ENCODE measurements at regions not wholly inside any gene's neighbourhood (a gene's known extent, or its start where the extent isn't known, plus 50 kb on each side); places are given as distances from the start of the nearest gene placed in this dataset.

DNA sequence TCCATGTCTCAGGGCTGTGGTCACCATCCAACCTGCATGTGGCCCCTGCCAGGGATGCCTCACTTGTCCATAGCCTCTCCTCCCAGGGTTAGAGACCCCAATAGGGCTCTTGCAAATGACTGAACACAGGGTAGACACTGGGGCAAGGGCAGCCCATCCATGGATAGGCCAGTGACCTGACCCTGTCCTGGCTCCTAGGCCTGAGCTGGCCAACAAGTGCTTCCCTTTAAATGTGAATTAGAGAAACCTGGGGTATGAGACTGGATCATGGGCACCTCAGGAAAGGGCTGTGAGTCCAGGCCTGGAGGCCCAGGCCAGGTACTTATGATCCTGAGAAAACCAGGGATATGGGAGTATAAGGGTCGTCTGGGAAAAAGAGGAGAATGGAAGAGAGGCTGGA, 64.5 kb downstream of the COPS8 start:
- Mint-ChIP-seq H3K36me3 (peaks cover 5% of the 10 kb centered on the region), H3K4me3 (no peak overlapping the region), H3K9me3 (peaks cover 6 to 25% (median 18%) of the 10 kb centered on the region in 3 donors), H3K27me3 (no peaks in the 10 kb centered on the region), H3K4me1 (no peaks in the 10 kb centered on the region), H3K27ac (no peak overlapping the region)

DNA sequence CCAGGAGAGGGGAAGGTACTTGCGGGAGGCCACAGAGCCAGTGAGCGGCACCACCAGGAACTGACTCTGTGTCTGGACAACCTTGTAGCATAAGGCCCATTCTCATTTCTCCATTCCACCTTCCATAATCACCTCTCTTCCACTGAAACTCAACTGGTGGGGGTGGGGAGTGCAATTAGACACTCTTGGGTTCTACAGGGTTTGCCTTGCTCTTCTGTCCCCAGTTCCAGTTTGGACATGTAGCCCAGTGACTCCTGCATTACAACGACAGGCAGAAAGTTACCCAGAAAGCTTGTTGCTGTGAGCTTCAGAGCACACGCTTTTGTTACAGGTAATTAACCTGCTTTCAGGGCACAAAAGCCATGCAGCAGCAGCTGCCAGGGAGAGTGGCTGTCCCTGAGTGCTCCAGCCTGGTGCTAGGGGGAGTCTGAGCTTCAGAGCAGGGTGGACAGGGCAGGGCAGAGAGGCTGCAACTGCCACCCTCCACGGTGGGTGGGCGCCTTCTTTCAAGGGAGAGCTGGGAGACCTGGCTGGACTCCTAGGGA, 65.2 kb downstream of the COPS8 start:
- H3K27ac Mint-ChIP-seq: peak overlapping the region in 1 of 3 donors; percentile 71
- peaks cover 5% of the 10 kb centered on the region for H3K36me3 Mint-ChIP-seq
- peaks cover 4 to 23% (median 17%) of the 10 kb centered on the region in 3 donors for H3K9me3 Mint-ChIP-seq
- no peak overlapping the region for H3K4me3 Mint-ChIP-seq
- no peaks in the 10 kb centered on the region for H3K27me3 Mint-ChIP-seq
- H3K4me1 Mint-ChIP-seq: no peaks in the 10 kb centered on the region

DNA sequence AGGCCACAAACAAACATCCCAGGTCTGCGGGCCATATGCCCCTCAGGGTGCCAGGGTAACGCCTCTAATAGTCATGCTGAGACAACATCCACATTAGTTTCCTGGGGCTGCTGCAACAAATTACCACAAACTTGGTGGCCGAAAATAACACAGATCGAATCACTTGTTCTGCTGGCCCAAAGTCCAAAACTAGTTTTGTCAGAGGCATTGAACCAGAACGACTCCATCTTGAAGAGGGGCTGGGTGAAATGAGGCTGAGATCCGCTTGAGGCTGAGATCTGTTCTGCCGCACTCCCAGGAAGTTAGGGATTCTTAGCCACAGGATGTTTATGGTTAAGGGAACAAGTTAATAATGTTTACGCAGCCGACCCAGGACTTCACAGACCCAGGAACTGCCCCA, 66.7 kb downstream of the COPS8 start:
- H3K27ac Mint-ChIP-seq: no peak overlapping the region

DNA sequence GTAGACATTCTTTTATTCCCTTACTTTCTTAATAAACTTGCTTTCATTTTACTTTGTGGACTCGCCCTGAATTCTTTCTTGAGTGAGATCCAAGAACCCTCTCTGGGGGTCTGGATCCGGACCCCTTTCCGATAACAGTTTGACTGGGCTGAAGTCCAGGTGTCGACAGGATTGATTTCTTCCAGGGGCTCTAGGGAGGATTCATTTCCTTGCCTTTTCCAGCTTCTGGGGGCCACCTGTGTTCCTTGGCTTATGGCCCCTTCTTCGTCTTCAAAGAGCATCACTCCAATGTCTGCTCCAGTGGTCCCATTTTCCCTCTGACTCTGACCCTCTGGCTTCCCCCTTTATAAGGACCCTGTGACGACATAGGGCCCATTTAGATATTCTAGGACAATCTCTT, 67.5 kb downstream of the COPS8 start:
- peaks cover 2% of the 10 kb centered on the region for H3K36me3 Mint-ChIP-seq
- H3K27ac Mint-ChIP-seq: no peak overlapping the region
- H3K4me3 Mint-ChIP-seq: no peak overlapping the region
- no peaks in the 10 kb centered on the region for H3K4me1 Mint-ChIP-seq
- H3K27me3 Mint-ChIP-seq: peaks cover 4% of the 10 kb centered on the region
- H3K9me3 Mint-ChIP-seq: peaks cover 0 to 5% (median 4%) of the 10 kb centered on the region in 3 donors

More for the DNA sequence above, 66.7 kb downstream of the COPS8 start:
- Mint-ChIP-seq H3K36me3 (peaks cover 2% of the 10 kb centered on the region), H3K27me3 (peaks cover 4% of the 10 kb centered on the region), H3K9me3 (peaks cover 0 to 11% (median 6%) of the 10 kb centered on the region in 3 donors), H3K4me3 (no peak overlapping the region), H3K4me1 (no peaks in the 10 kb centered on the region)

DNA sequence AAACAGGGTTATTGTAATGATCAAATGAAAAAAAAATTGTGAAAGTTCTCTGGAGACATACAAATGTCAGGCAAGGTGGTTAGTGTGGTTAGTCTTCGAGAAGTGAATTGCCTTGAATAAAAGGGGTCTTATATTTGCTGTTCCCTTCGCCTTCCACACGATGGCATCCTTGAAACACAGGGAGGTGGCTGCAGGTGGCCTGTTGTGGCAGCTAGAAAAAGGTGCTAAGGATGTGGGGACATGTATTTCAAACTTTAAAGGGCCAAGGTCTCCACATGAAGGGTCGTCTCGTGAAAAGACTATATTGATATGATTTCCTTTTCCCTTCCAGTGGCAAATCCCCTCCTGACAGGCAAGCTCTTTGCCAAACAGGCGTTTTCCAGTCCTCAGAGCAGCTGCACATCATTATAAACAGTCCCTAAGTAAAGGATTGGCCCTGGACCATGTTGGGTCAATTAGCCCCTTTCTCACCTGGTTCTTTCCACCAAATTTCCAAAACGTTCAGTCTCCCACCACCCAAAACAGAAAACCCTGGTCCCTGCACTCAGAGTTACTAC, 68.5 kb downstream of the COPS8 start:
- Mint-ChIP-seq H3K27ac (no peak overlapping the region), H3K27me3 (peaks cover 4% of the 10 kb centered on the region), H3K9me3 (peaks cover 0 to 3% (median 0%) of the 10 kb centered on the region in 3 donors), H3K36me3 (peaks cover 2% of the 10 kb centered on the region), H3K4me3 (no peak overlapping the region), H3K4me1 (no peaks in the 10 kb centered on the region)

DNA sequence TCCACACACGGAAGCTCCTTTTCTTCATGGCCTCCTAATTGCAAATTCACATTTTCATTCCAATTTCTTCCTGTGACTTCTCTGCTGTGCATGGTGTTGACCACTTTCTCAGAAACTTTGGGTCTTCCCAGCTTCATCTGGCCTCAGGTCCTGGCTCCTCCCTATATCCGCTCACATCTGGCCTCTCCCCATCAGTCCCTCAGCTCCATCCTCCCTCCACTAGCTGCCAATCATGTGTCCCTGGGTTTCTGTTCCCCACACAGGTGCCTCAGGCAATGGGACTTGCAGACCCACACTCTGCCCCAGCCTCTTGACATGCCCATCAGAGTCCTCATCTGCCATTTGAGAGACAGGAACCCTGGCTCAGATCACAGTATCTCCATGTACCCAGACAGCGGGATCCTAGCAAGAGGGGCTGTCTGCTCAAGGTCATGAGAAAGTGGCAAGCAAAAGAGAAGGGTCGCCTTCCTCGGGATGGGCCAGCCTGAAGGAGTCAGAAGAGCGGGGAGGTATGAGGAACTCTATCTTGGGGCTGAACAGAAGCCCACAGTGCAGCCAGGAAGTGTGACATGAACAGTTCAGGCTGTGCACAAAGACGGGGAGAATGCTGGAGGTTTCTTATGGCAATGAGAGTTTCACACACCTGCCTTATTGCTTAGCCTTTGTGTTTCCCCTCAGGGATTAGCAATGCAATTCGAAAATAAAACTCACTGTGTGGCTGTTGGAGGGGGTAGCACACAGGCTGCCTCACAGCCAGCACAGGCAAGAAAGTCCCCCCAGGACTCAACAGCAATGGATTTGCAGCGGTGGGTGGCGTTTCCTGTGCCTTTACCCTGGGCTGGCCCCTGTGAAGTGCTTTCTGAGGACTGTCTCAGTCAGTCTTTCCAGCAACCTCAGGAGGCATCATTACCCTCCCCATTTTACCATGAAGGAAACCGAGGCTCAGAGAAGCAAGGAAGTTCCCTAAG, 69.5 kb downstream of the COPS8 start:
- peaks cover 0 to under 1% (median 0%) of the 10 kb centered on the region in 3 donors for H3K4me1 Mint-ChIP-seq
- H3K27me3 Mint-ChIP-seq: peaks cover 6% of the 10 kb centered on the region
- H3K27ac Mint-ChIP-seq: no peak overlapping the region
- H3K9me3 Mint-ChIP-seq: no peaks in the 10 kb centered on the region
- H3K4me3 Mint-ChIP-seq: no peak overlapping the region
- peaks cover 3% of the 10 kb centered on the region for H3K36me3 Mint-ChIP-seq

DNA sequence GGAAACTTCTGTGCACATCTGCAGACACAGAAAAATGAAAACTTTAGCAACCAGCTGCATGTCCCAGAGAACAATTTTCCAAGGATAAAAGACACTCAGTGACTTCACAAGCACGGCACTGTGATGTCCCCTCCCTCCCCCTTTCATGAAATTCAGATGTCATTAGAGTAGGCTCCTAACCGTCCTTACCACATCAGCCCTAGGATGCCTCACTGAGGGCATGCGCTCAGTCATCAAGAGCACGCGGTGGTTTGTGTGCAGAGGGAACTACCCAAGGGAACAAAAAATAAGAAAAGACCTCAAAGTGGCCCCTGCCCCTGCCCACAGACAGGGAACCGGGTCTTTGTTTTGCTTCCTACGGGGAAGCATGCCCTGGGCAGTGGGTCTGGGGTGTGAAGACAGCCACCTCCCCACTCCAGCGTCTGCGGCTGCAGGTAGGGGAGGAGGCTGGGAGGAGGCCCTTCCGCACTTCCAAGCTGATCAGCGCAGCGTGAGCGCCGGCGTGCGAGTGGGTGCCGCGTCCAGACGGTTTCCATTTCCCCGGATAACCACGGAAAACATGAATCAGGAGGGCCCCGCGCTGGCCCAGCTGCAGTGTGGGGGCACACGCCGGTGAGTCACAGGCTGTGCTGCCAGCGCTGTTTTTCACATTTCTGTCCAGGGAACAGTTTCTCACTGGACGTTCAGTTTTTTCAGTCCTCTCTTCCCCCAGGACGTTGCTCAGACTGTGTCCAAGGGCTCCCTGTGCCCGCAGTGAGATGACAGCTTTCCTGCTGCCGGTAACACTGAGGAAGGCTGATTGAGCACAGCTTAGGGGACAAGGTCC, 70.6 kb downstream of the COPS8 start:
- Mint-ChIP-seq H3K27me3 (peaks cover 7% of the 10 kb centered on the region), H3K27ac (no peak overlapping the region), H3K4me3 (no peak overlapping the region), H3K9me3 (peaks cover 0 to 2% (median 0%) of the 10 kb centered on the region in 3 donors), H3K36me3 (peaks cover 4% of the 10 kb centered on the region), H3K4me1 (peaks cover 0 to 1% (median 0%) of the 10 kb centered on the region in 3 donors)

DNA sequence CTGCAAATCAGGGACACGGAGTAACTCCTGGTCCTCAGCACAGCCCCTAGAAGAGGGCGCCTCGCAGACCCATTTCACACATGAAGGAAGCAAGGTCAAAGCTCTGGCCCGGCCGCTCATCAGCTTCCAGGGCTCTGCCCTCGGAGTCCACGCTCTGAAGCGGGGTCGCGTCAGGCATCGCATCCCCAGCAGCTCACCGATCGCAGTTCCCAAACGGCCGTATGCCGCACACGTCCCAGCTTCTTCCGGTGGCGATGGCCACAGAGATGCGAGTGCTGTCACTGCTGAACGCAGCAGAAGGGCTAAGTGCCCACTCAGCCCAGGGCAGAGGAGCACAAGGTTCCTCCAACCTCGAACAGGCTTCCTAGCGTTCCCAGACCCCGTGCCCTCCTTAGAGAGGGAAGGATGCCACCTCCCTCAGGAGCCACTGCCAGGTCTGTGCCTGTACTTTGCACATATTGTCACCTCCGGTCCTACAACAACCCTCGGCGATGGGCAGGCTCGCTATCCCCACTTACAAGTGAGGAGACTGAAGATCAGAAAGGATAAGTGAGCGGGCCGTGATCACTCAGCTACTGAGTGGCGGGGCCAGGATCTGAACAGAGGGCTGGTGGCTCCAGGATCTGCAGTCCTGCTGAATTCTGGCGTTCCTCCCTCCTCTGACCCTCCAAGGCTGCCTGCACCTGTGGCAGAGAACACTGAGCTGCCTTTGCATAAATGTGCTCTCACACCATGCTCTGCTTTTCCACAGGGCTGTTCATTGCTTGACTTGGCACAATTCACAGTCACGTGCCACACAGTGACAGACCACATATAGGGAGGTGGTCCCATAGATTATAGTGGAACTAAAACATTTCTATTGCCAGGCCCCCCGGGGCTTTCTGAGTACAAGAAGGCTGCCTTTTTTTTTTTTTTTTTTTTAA, 71.4 kb downstream of the COPS8 start:
- peaks cover 0 to 1% (median 0%) of the 10 kb centered on the region in 3 donors for H3K4me1 Mint-ChIP-seq

DNA sequence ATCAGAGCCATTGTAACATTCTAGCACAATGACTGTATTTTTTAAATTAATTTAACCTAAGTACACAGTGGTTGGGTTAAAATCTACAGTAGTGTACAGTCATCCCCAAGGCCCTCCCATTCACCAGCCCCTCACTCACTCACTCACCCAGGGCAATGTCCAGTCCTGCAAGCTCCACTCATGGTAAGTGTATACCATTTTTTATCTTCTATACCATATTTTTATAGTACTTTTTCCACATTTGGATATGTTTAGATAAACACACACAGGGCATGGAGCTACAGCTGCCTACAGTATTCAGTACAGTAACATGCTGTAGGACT, 72.1 kb downstream of the COPS8 start:
- Mint-ChIP-seq H3K27ac (no peak overlapping the region), H3K4me1 (peaks cover 0 to 1% (median 0%) of the 10 kb centered on the region in 3 donors), H3K4me3 (no peak overlapping the region), H3K36me3 (peaks cover 1% of the 10 kb centered on the region), H3K9me3 (peaks cover 0 to 2% (median 0%) of the 10 kb centered on the region in 3 donors), H3K27me3 (peaks cover 7% of the 10 kb centered on the region)

More for the DNA sequence above, 71.4 kb downstream of the COPS8 start:
- Mint-ChIP-seq H3K27ac (no peak overlapping the region), H3K36me3 (peaks cover 1% of the 10 kb centered on the region), H3K9me3 (peaks cover 0 to 2% (median 0%) of the 10 kb centered on the region in 3 donors), H3K4me3 (no peak overlapping the region), H3K27me3 (peaks cover 7% of the 10 kb centered on the region)

DNA sequence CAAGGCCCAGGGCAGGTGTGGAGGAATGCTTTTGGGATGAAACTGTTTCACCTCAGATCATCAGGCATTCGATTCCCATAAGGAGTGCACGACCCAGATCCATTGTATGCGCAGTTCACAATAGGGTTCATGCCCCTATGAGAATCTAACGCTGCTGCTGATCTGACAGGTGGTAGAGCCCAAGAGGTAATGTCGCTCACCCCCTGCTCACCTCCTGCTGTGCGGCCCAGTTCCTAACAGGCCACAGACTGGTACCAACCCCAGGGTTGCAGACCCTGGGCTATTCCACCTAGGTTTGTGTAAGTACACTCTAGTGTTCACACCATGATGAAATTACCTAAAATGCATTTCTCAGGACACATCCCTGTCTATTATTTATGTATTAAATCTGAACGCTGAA, 72.5 kb downstream of the COPS8 start:
- peaks cover 7% of the 10 kb centered on the region for H3K27me3 Mint-ChIP-seq

DNA sequence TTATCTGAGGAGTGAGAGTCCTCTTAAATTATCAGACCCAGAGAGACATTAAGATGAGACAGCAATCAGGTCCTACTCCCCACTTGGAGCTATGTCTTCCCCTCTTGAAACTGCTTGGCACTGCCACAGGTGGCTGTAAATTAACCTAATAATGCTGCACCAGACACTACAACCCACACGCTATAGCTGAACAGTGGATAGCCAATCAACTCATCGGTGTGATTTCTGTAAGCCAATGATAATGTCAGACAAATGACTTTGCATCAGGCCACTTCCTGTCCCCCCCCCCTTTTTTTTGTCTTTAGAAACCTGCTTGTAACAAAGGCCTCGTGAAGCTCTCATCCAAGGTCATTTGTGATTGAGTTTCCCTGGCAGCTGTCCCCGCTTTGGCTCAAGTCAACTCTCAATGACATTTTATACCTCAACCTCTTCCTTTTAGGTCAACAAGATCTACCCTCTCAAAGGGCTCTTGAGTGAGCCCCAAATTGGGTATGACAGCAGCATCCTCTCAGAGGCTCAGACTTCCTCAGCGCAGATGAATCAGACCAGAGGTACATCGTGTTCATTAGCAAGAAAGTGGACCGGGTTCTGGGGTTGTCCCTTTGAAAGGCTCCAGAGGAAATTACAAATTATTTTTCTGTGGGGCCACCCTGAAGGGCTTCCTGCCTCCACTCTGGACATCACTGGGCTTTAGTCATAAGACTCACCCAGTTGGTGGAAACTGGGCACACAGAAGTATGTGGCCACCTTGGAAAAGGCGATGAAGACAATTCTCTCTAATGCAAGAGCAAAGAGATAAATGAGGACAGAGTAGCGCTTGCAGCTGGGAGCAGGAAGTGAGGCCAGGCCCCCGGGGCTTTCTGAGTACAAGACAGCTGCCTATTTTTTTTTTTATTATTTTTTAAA, 73.6 kb downstream of the COPS8 start:
- peaks cover 0 to 1% (median 0%) of the 10 kb centered on the region in 3 donors for H3K4me1 Mint-ChIP-seq
- H3K4me3 Mint-ChIP-seq: no peak overlapping the region
- H3K9me3 Mint-ChIP-seq: peaks cover 0 to 2% (median 0%) of the 10 kb centered on the region in 3 donors
- peaks cover 11% of the 10 kb centered on the region for H3K27me3 Mint-ChIP-seq
- H3K36me3 Mint-ChIP-seq: peaks cover 1% of the 10 kb centered on the region
- H3K27ac Mint-ChIP-seq: no peak overlapping the region

More for the DNA sequence above, 72.5 kb downstream of the COPS8 start:
- Mint-ChIP-seq H3K27ac (no peak overlapping the region), H3K36me3 (peaks cover 1% of the 10 kb centered on the region), H3K4me3 (no peak overlapping the region), H3K4me1 (peaks cover 0 to 1% (median 0%) of the 10 kb centered on the region in 3 donors), H3K9me3 (peaks cover 0 to 2% (median 0%) of the 10 kb centered on the region in 3 donors)

DNA sequence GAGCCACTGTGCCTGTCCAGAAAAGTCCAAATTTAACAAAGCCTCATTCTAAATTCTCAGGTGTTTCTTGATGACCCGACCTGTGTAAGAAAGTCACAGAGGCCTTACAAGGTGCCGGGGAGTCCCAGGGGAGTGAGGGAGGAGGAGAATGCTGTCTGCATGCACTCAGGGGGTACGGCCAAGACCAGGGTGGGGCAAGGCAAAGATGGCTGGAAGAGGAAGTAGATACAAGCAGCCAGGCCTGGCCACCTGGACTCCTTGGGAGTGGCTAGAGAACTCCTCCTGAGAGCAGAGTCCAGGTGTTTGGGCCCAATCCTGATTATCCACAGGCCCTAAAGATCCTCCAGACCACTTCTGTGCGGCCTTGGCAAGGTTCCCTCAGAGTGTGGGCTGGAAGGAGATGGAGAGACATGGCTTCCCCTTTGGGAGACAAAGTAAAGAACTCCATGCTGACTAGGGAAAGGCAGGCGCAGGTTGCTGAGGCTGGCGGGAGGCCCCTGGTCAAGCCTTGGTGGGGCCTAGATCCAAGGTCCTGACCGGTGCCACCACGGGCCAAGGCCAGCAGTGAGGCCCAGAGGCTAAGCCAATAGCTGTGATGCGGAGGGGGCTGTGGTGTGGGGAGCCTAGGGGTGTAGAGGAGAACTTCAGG, 74.7 kb downstream of the COPS8 start:
- Mint-ChIP-seq H3K9me3 (peaks cover 0 to 2% (median 0%) of the 10 kb centered on the region in 3 donors), H3K27me3 (peaks cover 14% of the 10 kb centered on the region), H3K27ac (no peak overlapping the region), H3K4me1 (peaks cover 0 to 1% (median 0%) of the 10 kb centered on the region in 3 donors), H3K36me3 (peaks cover 1% of the 10 kb centered on the region), H3K4me3 (no peak overlapping the region)
